GM12891 (cell line): ENCODE measurements at regions not wholly inside any gene's neighbourhood (a gene's known extent, or its start where the extent isn't known, plus 50 kb on each side); places are given as distances from the start of the nearest gene placed in this dataset.

ENCODE experiments used
- DNase-seq: peaks from one replicate; pipeline ENCODE4 v3.0.0; 2011; ENCODE audit warnings: low spot score; ENCODE audit not compliant: insufficient read length
- FAIRE-seq: peaks from 2 replicates; lab custom pipeline; 2011; peaks lifted over from hg19 to GRCh38; lab: Jason Lieb, UNC
- PAX5 ChIP-seq: IDR thresholded peaks from 2 replicates; pipeline ENCODE4 v1.6.1; 2011; ENCODE audit warnings: low read length, moderate library complexity, mild to moderate bottlenecking; ENCODE audit not compliant: insufficient read depth, severe bottlenecking
- POLR2A ChIP-seq: IDR thresholded peaks from 2 replicates; pipeline ENCODE4 v1.6.1; 2011; ENCODE audit warnings: low read depth, low read length, control low read depth
- POLR2AphosphoS5 ChIP-seq: IDR thresholded peaks from 2 replicates; pipeline ENCODE4 v1.6.1; 2011; ENCODE audit warnings: low read depth, low read length, control low read depth
- POU2F2 ChIP-seq: IDR thresholded peaks from 2 replicates; pipeline ENCODE4 v1.6.1; 2011; ENCODE audit warnings: low read depth, mild to moderate bottlenecking, control low read depth, low read length, moderate library complexity
- SPI1 ChIP-seq: IDR thresholded peaks from 2 replicates; pipeline ENCODE4 v1.6.1; 2011; ENCODE audit warnings: low read depth, low read length, control low read depth
- TAF1 ChIP-seq: IDR thresholded peaks from 2 replicates; pipeline ENCODE4 v1.6.1; 2011; ENCODE audit warnings: low read depth, low read length, control low read depth

DNA sequence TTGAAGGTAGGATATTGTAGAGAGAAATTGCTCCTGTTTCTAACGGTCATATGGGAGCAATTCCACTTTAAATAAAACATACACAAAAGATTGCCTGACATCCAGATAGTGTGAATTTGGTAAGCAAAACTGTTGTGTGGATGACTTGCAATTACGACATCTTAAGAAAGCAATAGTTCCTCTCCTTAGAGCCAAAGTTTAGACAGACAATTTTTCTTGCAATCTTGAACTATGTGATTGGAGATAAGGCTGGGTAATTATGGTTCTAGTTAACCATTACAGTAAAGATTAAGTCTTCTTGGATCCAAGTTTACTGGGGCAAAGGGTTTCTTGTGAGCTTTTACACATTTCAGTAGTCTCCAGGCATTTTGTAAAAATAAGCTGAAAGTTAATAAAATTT is 1080.6 kb upstream of the CDH6 start:
- DNase-seq: no peak
- TF ChIP-seq TAF1 (no peak), POU2F2 (no peak), PAX5 (no peak), SPI1 (no peak), POLR2A (no peak), POLR2AphosphoS5 (no peak)
- no peak for FAIRE-seq

DNA sequence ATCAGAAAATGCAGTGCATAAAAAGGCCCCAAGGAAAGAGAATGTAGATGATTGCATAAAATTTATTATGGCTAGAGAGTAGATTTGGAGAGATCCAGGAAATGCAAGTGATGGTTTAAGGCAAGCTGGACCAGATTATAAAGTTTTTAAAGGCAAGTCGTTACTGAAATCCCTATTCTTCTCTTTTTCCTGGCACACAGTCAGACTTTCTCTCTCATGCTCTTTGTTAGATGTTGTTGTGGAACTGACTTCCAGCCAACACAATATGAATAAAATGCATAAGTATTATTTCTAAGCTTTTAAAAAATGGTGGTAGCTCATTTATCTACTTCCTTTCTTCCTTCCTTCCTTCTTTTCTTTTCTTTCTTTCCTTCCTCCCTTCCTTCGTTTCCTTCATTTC is 1085.4 kb upstream of the CDH6 start:
- TF ChIP-seq TAF1: no peak
- no peak for TF ChIP-seq POU2F2
- TF ChIP-seq POLR2A: no peak
- TF ChIP-seq SPI1: no peak
- TF ChIP-seq POLR2AphosphoS5: no peak
- TF ChIP-seq PAX5: no peak
- DNase-seq (no peak), FAIRE-seq (no peak)

DNA sequence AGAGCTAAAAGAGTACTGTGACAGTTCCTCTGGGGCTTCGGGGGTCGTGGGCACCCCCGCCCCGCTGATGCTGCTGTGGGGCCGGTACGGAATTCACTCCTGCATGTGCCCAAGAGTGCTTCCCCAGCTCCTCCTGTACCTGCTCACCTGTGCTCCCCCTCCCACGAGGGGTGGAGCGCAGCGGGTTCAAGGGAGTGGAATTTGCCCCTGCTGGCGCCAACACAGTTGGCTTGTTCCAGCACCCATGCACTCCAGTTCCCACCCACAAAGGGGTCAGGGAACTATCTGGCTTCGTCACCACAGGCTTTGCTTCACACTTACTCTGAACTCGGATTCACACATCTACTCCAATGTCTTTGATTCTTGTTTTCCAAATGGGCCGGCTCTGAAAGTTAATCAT is 1086.9 kb upstream of the CDH6 start:
- no peak for TF ChIP-seq TAF1
- TF ChIP-seq SPI1: no peak
- TF ChIP-seq POU2F2: no peak
- TF ChIP-seq POLR2AphosphoS5: no peak
- TF ChIP-seq POLR2A: no peak
- no peak for TF ChIP-seq PAX5
- no peak for FAIRE-seq
- DNase-seq: no peak

DNA sequence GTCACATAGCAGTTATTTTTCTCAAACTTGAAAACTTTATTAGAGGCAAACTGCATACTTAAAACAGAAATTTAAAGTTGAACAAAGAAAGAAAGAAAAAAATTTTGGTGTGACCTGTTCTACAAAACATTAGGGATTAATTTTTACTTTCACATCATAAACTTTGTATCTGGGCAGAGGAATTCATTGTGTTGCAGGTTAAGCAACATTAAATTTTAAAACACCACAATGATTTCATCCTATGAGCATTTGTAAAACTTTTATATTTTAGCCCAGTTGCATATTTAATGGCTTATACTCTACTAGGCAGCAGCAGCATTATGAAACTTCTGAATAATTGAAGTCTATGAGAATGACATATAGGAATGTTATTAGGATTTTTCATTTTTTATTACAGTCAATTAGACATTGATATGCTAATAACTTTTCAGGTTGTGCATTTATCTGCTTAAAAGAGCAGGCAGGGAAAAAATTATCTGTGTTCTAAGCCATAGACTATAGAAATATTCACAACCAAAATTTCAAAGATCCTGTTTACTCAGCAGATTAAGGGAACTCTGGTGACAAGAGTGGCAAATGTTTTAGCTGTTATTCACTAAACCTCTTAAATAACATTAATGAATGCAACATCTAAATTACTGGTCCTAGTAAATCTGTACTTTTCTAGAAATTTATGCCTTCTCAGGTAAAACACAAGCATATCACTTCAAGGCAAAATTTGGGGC is 1088.5 kb upstream of the CDH6 start:
- no peak for DNase-seq
- FAIRE-seq: no peak
- TF ChIP-seq POLR2A (no peak), PAX5 (no peak), TAF1 (no peak), POU2F2 (no peak), SPI1 (no peak), POLR2AphosphoS5 (no peak)

DNA sequence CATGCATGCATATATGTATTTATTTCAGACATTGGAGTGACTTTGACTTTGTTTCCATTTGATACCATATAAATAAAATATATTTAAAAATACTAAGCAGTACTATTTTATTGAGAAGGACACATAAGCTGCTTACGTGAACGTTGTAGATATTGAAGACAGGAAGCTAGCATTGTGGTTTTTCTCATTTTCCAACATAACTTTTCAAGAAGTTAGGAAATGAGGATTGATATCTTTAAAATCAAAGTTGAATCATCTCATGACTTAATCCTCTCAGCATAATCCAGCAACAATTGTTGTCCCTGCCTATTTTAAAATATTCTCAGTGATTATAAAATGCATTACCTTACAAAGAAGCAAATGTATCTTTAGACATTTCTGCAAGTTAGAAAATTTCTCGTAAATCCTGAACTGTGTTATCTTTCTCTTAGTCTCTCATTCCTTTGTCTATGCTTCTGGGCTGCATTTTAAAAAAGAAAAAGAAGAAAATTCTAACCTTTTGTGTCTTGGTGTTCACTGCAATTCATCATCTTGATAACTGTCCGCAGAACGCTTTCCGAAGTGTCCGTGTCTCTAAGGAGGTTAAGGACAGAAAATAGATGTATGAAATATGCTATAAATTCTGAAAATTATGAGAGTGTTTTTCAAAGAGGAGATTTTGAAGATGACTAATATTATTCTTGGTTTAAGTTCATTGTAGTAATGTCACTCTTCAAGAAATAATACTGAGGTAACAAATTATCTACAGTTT is 1089.9 kb upstream of the CDH6 start:
- no peak for DNase-seq
- FAIRE-seq: no peak
- TF ChIP-seq TAF1 (no peak), POLR2AphosphoS5 (no peak), SPI1 (no peak), POU2F2 (no peak), POLR2A (no peak), PAX5 (no peak)

DNA sequence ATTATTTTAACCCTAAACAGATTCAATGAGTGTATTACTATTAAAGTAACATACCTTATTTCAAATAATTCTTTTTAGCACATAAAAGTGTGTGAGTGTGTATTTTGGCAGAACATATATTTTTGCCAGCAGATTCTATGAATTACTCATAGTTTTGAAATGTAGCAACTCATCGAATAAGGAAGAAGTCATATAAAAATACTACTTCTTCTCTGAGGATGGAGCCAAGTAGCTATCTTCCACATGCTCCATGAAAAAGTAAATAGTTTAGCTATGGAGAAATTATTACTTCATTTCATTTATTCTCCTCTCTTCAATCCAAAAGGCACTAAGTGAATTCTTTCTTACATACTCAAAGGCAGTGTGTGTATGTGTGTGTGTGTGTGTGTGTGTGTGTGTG is 1090.4 kb upstream of the CDH6 start:
- FAIRE-seq: no peak
- no peak for DNase-seq

DNA sequence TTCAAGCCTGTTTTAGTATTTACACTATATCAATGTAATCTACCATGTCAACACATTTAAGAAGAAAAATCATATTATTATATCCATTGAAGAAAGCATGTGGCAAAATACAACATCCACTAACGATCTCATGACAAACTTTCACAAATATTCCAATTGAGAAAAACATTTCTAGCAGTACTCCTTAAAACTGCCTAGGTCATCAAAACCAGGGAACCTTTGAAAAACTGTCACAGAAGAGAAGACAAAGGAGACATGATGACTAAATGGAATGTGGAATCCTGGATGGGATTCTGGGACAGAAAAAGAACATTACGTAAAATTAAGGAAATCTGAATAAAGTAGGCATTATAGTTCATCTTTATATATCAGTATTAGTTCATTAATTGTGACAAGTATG is 1091.3 kb upstream of the CDH6 start:
- DNase-seq: no peak
- TF ChIP-seq POU2F2: no peak
- TF ChIP-seq TAF1: no peak
- no peak for TF ChIP-seq POLR2AphosphoS5
- TF ChIP-seq PAX5: no peak
- TF ChIP-seq POLR2A: no peak
- TF ChIP-seq SPI1: no peak
- no peak for FAIRE-seq

More for the DNA sequence above, 1090.4 kb upstream of the CDH6 start:
- TF ChIP-seq POLR2A (no peak), PAX5 (no peak), POLR2AphosphoS5 (no peak), SPI1 (no peak), TAF1 (no peak), POU2F2 (no peak)

DNA sequence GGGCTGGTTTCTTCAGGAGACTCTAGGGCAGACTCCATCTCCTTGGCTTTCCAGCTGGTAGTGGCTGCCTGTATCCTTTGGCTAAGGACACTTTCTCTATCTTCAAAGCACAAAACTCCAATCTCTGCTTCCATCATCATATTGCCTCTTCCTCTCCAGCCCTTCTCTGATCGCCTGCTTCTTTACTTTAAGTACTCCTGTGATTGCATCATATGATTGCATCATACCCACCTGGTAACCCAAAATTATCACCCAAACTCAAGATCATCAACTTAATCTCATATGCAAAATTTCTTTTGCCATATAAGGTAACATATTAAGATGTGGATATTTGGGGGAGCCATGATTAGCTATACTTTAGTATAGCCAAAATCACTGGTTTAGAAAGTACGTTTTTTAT is 1092.6 kb upstream of the CDH6 start:
- no peak for FAIRE-seq
- TF ChIP-seq POLR2AphosphoS5 (no peak), PAX5 (no peak), TAF1 (no peak), SPI1 (no peak), POLR2A (no peak), POU2F2 (no peak)
- no peak for DNase-seq

DNA sequence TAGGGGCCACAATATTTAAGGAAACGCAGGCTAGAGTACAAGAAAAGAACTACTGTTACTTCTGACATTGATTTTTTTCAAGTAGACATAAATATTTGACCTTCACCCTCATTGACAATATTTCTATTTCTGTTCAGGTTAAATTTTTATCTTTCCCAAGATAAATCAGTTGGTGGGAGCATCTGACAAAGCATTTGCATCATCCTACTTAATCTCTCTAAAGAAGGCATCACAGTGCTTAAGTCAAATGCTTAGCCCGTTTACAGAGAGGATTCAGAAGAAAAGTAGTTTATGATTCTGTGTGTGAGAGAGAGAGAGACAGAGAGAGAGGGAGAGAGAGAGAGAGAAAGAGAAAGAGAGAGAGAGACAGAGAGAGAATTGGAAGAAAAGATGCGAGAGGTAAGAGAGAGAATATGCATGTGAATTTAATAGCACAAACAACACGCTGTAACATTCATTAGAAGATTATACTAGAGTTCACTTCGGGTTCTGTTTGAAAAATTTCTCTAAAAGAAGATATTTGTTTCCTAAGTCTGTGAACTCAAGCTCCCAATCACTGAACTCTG is 1093.3 kb upstream of the CDH6 start:
- FAIRE-seq: no peak
- TF ChIP-seq PAX5: no peak
- no peak for TF ChIP-seq SPI1
- TF ChIP-seq POLR2AphosphoS5: no peak
- no peak for TF ChIP-seq POLR2A
- no peak for TF ChIP-seq TAF1
- TF ChIP-seq POU2F2: no peak
- no peak for DNase-seq
